SW480 (cell line): ENCODE measurements at regions not wholly inside any gene's neighbourhood (a gene's known extent, or its start where the extent isn't known, plus 50 kb on each side); places are given as distances from the start of the nearest gene placed in this dataset.

Source experiments
- DNase-seq: peaks from one replicate; pipeline ENCODE4 v3.0.0-alpha.2; 2016; ENCODE audit warnings: low spot score

DNA sequence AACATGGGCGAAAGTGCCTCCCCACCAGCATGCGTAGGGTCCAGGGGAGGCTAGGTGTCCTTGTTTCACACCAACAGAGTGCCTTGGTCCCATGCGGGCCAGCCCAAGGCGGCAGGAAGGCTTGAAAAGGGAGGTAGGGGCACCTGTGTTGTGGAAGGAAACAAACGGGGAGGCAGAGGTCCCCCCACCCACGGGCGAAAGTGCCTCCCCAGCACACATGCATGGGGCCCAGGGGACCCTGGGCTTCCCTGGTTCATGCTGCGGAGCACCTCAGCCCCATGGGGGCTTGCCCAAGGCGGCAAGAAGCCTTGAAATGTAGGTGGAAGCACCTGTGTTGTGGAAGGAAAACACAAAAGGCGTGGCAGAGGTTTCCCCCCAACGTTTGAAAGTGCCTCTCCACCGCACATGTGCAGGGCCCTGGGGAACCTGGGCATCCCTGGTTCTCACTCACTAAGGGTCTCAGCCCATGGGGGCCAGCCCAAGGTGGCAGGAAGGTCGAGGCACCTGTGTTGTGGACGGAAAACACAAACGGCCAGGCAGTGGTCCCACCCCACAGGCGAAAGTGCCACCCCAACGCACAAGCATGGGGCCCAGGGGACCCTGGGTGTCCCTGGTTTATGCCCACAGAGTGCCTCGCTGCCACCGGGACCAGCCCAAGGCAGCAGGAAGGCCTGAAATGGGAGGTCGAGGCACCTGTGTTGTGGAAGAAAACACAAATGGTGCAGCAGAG lies 374.7 kb downstream of the ALG10 start:
- DNase-seq, result no peak

DNA sequence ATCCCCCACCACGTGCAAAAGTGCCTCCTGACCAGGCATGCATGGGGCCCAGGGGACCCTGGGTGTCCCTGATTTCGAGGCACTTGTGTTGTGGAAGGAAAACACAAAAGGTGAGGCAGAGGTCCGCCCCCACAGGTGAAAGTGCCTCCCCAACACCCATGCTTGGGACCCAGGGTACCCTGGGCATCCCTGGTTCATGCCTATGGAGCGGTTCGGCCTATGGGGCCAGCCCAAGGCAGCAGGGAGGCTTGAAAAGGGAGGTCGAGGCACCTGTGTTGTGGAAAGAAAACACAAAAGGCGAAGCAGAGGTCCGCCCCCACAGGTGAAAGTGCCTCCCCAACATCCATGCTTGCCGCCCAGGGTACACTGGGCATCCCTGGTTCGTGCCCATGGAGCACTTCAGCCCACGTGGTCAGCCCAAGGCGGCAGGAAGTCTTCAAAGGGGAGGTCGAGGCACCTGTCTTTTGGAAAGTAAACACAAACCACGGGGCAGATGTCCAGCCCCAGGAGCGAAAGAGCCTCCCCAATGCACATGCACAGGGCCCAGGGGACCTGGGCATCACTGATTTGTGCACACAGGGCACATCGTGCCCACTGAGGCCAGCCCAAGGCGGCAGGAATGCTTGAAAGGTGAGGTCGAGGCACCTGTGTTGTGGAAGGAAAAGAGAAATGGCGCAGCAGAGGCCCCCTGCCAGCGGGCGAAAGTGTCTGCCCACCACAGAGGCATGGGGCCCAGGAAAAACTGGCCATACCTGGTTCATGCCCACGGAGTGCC lies 375.5 kb downstream of the ALG10 start:
- no peak for DNase-seq

DNA sequence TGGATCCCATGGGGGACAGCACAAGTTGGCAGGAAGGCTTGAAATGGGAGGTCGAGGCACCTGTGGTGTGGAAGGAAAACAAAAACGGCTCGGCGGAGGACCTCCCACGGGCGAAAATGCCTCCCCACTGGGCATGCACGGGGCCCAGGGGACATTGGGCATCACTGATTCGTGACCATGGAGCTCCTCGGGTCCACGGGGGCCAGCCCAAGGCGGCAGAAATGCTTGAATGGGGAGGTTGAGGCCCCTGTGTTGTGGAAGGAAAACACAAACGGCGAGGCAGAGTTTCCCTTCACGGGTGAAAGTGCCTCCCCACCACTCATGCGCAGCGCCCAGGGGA lies 376.0 kb downstream of the ALG10 start:
- no peak for DNase-seq

DNA sequence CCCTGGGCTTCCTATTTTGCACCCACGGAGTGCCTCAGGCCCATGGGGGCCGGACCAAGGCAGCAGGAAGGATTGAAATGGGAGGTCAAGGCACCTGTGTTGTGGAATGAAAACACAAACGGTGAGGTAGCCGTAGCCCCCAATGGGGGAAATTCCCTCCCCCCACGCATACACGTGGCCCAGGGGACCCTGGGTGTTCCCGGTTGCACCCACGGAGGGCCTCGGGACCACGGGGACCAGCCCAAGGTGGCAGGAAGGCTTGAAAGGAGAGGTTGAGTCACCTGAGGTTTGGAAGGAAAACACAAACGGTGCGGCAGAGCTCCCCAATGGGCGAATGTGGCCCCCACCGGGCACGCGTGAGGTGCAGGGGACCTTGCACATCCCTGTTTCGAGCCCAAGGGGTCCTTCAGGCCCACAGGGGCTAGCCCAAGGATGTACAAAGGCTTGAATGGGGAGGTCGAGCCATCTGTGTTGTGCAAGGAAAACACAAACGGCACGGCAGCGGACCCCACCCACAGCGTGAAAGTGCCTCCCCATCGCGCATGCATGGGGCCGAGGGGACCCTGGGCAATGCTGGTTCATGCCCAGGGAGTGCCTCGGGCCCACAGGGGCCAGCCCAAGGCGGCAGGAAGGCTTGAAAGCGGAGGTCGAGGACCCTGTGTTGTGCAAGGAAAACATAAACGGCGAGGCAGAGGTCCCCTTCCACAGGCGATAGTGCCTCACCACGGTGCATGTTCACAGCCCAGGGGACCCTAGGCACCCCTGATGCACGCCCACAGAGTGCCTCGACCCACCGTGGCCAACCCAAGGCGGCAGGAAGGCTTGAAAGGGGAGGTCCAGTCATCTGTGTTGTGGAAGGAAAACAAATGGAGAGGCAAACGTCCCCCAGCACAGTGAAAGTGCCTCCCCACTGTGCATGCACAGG lies 376.7 kb downstream of the ALG10 start:
- no peak for DNase-seq

DNA sequence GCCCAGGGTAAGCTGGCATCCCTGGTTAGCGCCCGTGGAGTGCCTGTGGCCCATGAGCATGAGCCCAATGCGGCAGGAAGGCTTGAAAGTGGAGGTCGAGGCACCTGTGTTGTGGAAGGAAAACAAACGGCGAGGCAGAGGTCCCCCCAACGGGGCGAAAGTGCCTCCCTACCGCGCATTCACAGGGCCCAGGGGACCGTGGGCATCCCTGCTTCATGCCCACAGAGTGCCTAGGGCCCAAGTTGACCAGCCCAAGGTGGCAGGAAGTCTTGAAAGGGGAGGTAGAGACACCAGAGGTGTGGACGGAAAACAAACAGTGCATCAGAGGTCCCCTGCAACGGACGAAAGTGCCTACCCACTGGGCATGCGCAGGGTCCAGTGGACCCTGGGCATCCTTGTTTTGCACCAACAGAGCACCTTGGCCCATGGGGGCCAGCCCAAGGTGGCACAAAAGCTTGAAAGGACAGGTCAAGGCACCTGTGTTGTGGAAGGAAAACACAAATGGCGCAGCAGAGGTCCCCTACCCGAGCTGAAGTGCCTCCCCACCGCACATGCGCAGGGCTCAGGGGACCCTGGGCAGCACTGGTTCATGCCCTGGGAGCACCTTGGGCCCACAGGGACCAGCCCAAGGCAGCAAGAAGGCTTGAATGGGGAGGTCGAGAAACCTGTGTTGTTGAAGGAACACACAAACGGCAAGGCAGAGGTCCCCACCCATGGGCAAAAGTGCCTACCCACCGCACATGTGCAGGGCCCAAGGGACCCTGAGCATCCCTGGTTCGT lies 377.5 kb downstream of the ALG10 start:
- no peak for DNase-seq

DNA sequence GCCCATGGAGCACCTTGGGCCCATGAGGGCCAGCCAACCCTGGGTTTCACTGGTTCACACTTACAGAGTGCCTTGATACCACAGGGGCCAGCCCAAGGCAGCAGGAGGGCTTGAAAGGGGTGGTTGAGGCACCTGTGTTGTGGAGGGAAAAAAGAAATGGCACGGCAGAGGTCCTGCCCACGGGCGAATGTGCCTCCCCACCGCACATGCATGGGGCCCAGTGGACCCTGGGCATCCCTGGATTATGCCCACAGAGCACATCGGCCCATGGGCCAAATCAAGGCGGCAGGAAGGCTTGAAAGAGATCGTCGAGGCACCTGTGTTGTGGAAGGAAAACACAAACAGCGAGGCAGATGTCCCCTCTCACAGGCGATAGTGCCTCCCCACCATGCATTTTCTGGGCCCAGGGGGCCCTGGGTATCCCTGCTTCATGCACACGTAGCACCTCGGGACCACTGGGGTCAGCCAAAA lies 378.1 kb downstream of the ALG10 start:
- no peak for DNase-seq

DNA sequence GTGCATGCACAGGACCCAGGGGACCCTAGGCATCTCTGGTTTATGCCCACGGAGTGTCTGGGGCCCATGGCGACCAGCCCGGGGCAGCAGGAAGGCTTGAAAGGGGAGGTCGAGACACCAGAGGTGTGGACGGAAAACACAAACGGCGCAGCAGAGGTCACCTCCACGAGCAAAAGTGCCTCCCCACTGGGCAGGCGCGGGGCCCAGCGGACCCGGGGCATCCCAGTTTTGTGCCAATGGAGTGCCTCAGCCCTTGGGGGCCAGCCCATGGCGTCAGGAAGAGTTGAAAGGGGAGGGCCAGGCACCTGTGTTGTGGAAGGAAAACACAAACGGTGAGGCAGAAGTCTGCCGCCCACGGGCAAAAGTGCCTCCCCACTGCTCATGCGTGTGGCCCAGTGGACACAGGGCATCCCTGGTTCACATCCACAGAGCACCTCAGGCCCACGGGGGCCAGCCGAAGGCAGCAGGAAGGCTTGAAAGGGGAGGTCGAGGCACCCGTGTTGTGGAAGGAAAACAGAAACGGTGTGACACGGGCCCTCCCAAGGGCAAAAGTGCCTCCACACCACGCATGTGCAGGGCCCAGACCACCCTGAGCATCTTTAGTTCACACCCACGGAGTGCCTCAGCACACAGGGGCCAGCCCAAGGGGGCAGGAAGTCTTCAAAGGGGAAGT lies 378.8 kb downstream of the ALG10 start:
- no peak for DNase-seq

DNA sequence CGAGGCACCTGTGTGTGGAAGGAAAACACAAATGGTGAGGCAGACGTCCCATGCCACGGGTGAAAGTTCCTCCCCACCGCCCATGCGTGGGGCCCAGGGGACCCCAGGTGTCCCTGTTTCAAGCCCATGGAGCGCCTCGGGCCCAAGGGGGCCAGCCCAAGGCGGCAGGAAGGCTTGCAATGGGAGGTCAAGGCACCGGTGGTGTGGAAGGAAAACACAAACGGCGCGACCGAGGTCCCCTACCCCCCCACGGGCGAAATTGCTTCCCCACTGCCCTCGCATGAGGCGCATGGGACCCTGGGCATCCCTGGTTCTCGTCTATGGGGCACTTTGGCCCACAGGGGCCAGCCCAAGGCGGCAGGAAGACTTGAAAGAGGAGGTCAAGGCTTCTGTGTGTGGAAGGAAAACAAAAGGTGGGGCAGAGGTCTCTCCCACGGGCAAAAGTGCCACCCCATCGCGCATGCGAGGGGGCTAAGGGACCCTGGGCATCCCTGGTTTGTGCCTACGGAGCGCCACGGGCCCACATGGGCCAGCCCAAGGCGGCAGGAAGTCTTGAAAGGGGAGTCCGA lies 379.4 kb downstream of the ALG10 start:
- DNase-seq, result no peak

DNA sequence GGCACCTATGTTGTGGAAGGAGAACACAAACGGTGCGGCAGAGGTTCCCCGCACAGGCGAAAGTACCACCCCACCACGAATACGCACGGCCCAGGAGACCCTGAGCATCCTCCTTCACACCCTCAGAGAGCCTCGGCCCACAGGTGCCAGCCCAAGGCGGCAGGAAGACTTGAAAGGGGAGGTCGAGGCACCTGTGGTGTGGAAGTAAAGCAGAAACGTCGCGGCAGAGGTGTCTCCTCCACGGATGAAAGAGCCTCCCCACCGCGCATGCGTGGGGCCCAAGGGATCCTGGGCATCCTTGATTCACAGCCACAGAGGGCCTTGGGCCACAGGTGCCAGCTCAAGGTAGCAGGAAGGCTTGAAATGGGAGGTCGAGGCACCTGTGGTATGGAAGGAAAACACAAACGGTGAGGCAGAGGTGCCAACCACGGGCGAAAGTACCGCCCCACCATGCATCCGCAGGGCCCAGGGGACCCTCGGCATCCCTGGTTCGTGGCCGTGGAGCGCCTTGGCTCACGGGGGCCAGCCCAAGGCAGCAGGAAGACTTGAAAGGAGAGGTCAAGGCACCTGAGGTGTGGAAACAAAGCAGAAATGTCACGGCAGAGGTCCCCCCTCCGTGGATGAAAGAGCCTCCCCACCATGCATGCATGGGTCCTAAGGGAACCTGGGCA lies 380.1 kb downstream of the ALG10 start:
- DNase-seq, result no peak

DNA sequence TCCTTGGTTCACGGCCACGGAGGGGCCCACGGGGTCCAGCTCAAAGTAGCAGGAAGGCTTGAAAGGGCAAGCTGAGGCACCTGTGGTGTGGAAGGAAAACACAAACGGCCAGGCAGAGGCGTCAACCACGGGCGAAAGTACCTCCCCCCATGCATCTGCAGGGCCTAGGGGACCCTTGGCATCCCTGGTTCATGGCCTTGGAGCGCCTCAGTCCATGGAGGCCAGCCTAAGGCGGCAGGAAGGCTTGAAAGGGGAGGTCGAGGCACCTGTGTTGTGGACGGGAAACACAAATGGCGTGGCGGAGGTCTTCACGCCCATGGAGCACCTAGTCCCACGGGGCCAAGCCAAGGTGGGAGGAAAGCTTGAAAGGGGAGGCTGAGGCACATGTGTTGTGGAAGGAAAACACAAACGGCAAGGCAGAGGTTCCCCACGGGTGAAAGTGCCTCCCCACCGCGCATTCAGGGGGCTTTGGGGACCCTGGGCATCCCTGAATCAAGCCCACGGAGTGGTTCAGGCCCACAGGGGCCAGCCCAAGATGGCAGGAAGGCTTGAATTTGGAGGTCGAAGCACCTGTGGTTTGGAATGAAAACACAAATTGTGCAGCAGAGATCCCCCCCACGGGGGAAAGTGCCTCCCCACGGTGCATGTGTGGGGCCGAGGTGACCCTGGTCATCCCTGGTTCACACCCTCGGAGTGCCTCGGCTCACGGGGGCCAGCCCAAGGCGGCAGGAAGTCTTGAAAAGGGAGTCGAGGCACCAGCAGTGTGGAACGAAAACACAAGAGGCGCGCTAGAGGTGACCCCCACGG lies 380.8 kb downstream of the ALG10 start:
- DNase-seq, result no peak

DNA sequence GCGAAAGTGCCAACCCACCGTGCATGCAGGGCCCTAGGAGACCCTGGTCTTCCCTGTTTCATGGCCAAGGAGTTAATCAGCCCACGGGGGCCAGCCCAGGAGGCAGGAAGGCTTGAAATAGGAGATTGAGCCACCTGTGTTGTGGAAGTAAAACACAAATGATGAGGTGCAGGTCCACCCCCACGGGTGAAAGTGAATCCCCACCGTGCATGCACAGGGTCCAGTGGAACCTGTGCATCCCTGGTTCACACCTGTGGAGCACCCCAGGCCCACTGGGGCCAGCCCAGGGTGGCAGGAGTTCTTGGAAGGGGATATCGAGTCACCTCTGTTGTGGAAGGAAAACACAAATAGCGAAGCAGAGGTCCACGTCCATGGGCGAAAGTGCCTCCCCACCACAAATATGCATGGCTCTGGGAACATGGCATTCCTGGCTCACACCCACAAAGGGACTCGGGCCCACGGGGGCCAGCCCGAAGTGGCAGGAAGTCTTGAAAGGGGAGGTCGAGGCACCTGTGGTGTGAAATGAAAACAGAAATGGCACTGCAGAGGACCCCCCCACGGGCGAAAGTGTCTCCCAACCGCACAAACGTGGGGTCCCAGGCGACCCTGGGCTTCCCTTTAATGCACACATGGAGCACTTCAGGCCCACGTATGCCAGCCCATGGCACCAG lies 381.5 kb downstream of the ALG10 start:
- DNase-seq, result no peak

DNA sequence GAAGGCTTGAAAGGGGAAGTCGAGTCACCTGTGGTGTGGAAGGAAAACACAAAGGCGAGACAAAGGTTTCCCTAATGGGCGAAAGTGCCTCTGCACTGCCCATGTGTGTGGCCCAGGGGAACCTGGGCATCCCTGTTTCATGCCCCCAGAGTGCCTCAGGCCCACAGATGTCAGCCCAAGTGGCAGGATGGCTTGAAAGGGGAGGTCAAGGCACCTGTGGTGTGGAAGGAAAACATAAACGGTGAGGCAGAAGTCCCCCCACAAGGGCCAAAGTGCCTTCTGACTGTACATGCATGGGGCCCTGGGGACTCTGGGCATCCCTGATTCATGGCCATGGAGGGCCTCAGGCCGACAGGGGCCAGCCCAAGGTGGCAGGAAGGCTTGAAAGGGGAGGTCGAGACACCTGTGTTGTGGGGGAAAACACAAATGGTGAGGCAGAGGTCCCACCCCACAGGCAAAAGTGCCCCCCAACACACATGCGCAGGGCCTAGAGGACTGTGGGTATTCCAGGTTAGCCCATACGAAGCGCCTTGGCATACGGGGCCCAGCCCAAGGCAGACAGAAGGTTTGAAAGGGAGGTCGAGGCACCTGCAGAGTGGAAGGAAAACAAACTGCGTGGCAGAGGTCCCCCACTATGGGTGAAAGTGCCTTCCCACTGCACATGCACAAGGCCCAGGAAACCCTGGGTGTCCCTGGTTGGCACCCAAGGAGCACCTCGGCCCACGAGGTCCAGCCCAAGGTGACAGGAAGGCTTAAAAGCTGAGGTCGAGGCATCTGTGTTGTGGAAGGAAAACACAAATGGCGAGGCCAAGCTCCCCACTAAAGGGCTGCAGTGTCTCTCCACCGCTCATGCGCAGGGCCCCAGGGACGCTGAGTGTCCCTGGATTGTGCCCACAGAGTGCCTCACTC lies 382.3 kb downstream of the ALG10 start:
- no peak for DNase-seq

DNA sequence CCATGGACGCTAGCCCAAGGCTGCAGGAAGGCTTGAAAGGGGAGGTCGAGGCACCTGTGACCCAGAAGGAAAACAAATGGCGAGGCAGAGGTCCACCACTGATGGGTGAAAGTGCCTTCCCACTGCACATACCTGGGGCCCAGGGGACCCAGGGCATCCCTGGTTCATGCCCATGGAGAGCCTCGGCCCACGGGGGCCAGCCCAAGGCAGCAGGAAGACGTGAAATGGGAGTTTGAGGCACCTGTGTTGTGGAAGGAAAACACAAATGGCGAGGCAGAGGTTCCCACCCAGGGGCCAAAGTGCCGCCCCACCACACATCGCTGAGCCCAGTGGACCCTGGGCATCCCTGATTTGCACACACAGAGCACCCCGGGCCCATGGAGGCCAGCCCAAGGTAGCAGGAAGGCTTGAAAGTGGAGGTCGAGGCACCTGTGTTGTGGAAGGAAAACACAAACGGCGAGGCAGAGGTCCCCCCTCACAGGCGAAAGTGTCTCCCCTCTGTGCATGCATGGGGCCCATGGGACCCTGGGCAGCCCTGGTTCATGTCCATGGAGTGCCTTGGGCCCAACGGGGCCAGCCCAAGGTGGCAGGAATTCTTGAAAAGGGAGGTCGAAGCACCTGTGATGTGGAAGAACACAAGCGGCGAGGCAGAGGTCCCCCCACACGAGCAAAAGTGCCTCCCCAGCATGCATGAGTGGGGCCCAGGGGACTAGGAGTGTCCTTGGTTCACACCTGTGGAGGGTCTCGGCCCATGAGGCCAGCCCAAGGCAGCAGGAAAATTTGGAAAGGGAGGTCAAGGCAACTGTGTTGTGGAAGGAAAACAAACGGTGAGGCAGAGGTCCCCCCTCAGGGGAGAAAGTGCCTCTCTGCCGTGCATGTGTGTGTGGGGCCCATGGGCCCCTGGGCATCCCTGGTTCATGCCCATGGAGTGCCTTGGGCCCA lies 383.3 kb downstream of the ALG10 start:
- no peak for DNase-seq

DNA sequence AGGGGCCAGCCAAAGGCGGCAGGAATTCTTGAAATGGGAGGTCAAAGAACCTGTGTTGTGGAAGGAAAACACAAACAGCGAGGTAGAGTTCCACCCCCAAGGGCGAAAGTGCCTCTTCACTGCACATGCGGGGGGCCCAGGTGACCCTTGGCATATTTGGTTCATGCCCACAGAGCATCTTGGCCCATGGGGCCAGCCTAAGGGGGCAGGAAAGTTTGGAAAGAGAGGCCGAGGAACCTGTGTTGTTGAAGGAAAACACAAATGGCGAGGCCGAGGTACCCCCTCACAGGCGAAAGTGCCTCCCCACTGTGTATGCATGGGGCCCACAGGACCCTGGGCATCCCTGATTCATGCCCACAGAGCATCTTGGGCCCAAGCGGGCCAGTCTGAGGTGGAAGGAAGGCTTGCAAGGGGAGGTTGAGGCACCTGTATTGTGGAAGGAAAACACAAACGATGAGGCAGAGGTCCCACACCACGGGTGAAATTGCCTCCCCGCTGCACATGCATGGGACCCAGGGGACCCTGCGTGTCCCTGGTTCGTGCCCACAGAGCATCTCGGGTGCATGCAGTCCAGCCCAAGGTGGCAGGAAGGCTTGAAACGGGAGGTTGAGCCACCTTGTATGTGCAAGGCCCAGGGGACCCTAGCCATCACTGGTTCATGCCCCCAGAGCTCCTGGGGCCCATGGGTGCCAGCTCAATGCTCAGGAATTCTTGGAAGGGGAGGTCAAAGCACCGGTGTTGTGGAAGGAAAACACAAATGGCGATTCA lies 384.1 kb downstream of the ALG10 start:
- DNase-seq, result no peak

DNA sequence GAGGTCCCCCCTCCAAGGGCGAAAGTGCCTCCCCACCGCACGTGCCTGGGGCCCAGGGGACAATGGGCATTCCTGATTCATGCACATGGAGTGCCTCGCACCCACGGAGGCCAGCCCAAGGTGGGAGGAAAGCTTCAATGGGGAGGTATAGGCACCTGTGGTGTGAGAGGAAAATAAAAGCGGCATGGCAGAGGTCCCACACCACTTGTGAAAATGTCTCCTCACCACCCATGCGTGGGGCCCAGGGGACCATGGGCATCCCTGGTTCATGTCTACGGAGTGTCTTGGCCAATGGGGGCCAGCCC lies 384.7 kb downstream of the ALG10 start:
- DNase-seq, result no peak

DNA sequence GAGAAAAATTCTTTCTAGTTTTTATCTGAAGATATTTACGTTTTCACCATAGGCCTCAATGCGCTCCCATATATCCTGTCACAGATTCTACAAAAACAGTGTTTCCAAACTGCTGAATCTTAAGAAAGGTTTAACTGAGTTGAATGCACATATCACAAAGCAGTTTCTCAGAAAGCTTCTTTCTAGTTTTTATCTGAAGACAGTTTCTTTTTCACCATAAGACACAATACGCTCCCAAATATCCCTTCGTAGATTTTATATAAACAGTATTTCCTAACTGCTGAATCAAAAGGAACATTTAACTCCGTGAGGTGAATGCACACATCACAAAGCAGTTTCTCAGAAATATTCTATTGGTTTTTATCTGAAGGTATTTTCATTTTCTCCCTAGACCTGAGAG lies 385.5 kb downstream of the ALG10 start:
- DNase-seq, result no peak
